WTC11 (cell line): ENCODE measurements at regions not wholly inside any gene's neighbourhood (a gene's known extent, or its start where the extent isn't known, plus 50 kb on each side); places are given as distances from the start of the nearest gene placed in this dataset.

ENCODE experiments used
- CREB1 ChIP-seq: sonication (generic); formaldehyde crosslinking; IDR thresholded peaks from 2 replicates; pipeline ENCODE4 v1.8.0; 2023; ENCODE audit warnings: mild to moderate bottlenecking, missing genetic modification reagents
- E2F5 ChIP-seq: sonication (generic); formaldehyde crosslinking; IDR thresholded peaks from 2 replicates; pipeline ENCODE4 v1.8.1; 2022; ENCODE audit warnings: mild to moderate bottlenecking, moderate library complexity, missing genetic modification reagents
- ELF4 ChIP-seq: sonication (generic); formaldehyde crosslinking; IDR thresholded peaks from 2 replicates; pipeline ENCODE4 v1.8.1; 2022; ENCODE audit warnings: low read depth, mild to moderate bottlenecking, moderate library complexity, missing genetic modification reagents
- IRF2 ChIP-seq: sonication (generic); formaldehyde crosslinking; IDR thresholded peaks from 2 replicates; pipeline ENCODE4 v1.8.0; 2022; ENCODE audit warnings: low read depth, missing genetic modification reagents, borderline replicate concordance
- MAX ChIP-seq: sonication (generic); formaldehyde crosslinking; IDR thresholded peaks from 2 replicates; pipeline ENCODE4 v1.8.0; 2022; ENCODE audit warnings: mild to moderate bottlenecking, missing genetic modification reagents
- NR3C1 ChIP-seq: sonication (generic); formaldehyde crosslinking; conservative IDR thresholded peaks from 2 replicates; pipeline ENCODE4 v1.8.1; 2023; ENCODE audit warnings: low read depth, mild to moderate bottlenecking, missing genetic modification reagents
- RORB ChIP-seq: fragments of 250-450 bp; sonication (Bioruptor Pico); IDR thresholded peaks from 2 replicates; pipeline ENCODE4 v1.9.0; 2021; ENCODE audit warnings: mild to moderate bottlenecking
- SMAD3 ChIP-seq: sonication (generic); formaldehyde crosslinking; IDR thresholded peaks from 2 replicates; pipeline ENCODE4 v1.8.0; 2022; ENCODE audit warnings: missing genetic modification reagents, mild to moderate bottlenecking, borderline replicate concordance
- ZBTB21 ChIP-seq: sonication (generic); formaldehyde crosslinking; IDR thresholded peaks from 2 replicates; pipeline ENCODE4 v1.8.1; 2023; ENCODE audit warnings: mild to moderate bottlenecking, missing genetic modification reagents, borderline replicate concordance
- ZNF121 ChIP-seq: sonication (generic); formaldehyde crosslinking; IDR thresholded peaks from 2 replicates; pipeline ENCODE4 v1.8.0; 2023; ENCODE audit warnings: missing genetic modification reagents
- ZNF416 ChIP-seq: fragments of 250-450 bp; sonication (Bioruptor Pico); IDR thresholded peaks from 2 replicates; pipeline ENCODE4 v1.9.0; 2021; ENCODE audit warnings: mild to moderate bottlenecking, inconsistent platforms
- TF ChIP-seq, protein P1 (sequence below): fragments of 200-600 bp; IDR thresholded peaks from 2 replicates; pipeline ENCODE4 v1.8.0; 2022; ENCODE audit warnings: antibody characterized with exemption
- TF ChIP-seq, protein P2 (sequence below): sonication (generic); formaldehyde crosslinking; IDR thresholded peaks from 2 replicates; pipeline ENCODE4 v1.8.0; 2022; ENCODE audit warnings: mild to moderate bottlenecking, missing genetic modification reagents

- no peak for TF ChIP-seq NR3C1 (CRISPR knock-in tag)
- no peak for TF ChIP-seq MAX
- no peak for TF ChIP-seq SMAD3 (CRISPR knock-in tag)
- TF ChIP-seq IRF2 (CRISPR knock-in tag), result no peak
- no peak for TF ChIP-seq ZNF121
- TF ChIP-seq, protein P1, sequence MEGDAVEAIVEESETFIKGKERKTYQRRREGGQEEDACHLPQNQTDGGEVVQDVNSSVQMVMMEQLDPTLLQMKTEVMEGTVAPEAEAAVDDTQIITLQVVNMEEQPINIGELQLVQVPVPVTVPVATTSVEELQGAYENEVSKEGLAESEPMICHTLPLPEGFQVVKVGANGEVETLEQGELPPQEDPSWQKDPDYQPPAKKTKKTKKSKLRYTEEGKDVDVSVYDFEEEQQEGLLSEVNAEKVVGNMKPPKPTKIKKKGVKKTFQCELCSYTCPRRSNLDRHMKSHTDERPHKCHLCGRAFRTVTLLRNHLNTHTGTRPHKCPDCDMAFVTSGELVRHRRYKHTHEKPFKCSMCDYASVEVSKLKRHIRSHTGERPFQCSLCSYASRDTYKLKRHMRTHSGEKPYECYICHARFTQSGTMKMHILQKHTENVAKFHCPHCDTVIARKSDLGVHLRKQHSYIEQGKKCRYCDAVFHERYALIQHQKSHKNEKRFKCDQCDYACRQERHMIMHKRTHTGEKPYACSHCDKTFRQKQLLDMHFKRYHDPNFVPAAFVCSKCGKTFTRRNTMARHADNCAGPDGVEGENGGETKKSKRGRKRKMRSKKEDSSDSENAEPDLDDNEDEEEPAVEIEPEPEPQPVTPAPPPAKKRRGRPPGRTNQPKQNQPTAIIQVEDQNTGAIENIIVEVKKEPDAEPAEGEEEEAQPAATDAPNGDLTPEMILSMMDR, result no peak
- no peak for TF ChIP-seq ELF4
- no peak for TF ChIP-seq E2F5
- TF ChIP-seq CREB1 (CRISPR knock-in tag), result no peak
- TF ChIP-seq ZNF416 (CRISPR knock-in tag), result no peak
- TF ChIP-seq RORB, result no peak
- TF ChIP-seq, protein P2, sequence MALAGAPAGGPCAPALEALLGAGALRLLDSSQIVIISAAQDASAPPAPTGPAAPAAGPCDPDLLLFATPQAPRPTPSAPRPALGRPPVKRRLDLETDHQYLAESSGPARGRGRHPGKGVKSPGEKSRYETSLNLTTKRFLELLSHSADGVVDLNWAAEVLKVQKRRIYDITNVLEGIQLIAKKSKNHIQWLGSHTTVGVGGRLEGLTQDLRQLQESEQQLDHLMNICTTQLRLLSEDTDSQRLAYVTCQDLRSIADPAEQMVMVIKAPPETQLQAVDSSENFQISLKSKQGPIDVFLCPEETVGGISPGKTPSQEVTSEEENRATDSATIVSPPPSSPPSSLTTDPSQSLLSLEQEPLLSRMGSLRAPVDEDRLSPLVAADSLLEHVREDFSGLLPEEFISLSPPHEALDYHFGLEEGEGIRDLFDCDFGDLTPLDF (CRISPR knock-in tag), result no peak
- TF ChIP-seq ZBTB21 (CRISPR knock-in tag), result no peak
These were observed 54.3 kb upstream of the NEIL3 start for GRCh38 chr4:177255359-177255758.
